ENCODE measurements at regions not wholly inside any gene's neighbourhood (a gene's known extent, or its start where the extent isn't known, plus 50 kb on each side); places are given as distances from the start of the nearest gene placed in this dataset.
A peak's percentile ranks its signal among the peaks of the same experiment; 100 is the strongest.

- Histone ChIP-seq H3K27me3 (ENCODE audit: control insufficient read depth in 3 of 3, insufficient read depth in 3 of 3, low read length in 3 of 3) (no peaks in the 10 kb centered on the region), H3K4me1 (ENCODE audit: control insufficient read depth in 3 of 3, insufficient read depth in 2 of 3, low read depth in 1 of 3, low read length in 2 of 3) (no peaks in the 10 kb centered on the region), H3K36me3 (ENCODE audit: control insufficient read depth in 3 of 3, insufficient read depth in 2 of 3, low read depth in 1 of 3, low read length in 3 of 3) (no peaks in the 10 kb centered on the region), H3K27ac (ENCODE audit: low read depth in 1 of 3, low read length in 2 of 3) (no peak overlapping the region), H3K9me3 (ENCODE audit: control insufficient read depth in 2 of 2, insufficient read depth in 1 of 2, low read depth in 1 of 2, low read length in 1 of 2) (no peaks in the 10 kb centered on the region), H3K4me3 (ENCODE audit: low read depth in 1 of 3, low read length in 3 of 3) (no peak overlapping the region)
- DNase-seq (no peak), FAIRE-seq (no peak)
- WGBS, 3 donors = 92 to 93% (median 93%) methylated on average over 5 of the region's 5 CpGs
Measured at GRCh38 chr13:74052402-74052928, 81.7 kb downstream of the KLF12 start.

DNA sequence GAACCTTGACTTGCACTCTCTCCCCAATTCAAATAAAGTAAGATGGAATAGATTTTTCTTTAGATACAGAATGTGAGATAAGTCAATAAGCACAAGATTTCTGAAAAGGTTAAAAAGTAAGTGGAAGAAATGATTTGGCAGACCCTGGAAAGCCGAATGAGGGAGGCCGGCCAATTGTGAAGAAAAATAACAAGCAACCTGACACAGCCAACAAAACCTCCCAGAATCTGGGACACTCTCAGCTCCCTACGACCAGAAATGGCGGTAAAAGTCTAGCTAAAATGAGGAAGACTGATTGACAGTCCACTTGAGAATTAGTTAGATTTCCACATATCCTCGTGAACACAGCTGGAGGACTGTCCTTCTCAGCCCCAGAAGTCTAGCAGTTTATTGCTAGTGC lies 85.4 kb downstream of the KLF12 start:
- no peaks in the 10 kb centered on the region for H3K9me3 ChIP-seq (ENCODE audit: control insufficient read depth in 2 of 2, insufficient read depth in 1 of 2, low read depth in 1 of 2, low read length in 1 of 2)
- no peak overlapping the region for H3K4me3 ChIP-seq (ENCODE audit: low read depth in 1 of 3, low read length in 3 of 3)
- H3K4me1 ChIP-seq (ENCODE audit: control insufficient read depth in 3 of 3, insufficient read depth in 2 of 3, low read depth in 1 of 3, low read length in 2 of 3) = no peaks in the 10 kb centered on the region
- H3K27me3 ChIP-seq (ENCODE audit: control insufficient read depth in 3 of 3, insufficient read depth in 3 of 3, low read length in 3 of 3) = no peaks in the 10 kb centered on the region
- DNase-seq (no peak), FAIRE-seq (no peak)
- 79 to 96% (median 94%) methylated on average over 5 of the region's 5 CpGs for WGBS, 3 donors
- no peak overlapping the region for H3K27ac ChIP-seq (ENCODE audit: low read depth in 1 of 3, low read length in 2 of 3)
- H3K36me3 ChIP-seq (ENCODE audit: control insufficient read depth in 3 of 3, insufficient read depth in 2 of 3, low read depth in 1 of 3, low read length in 3 of 3) = no peaks in the 10 kb centered on the region

- WGBS, 3 donors = 67 to 72% (median 71%) methylated on average over 4 of the region's 4 CpGs
- Histone ChIP-seq H3K36me3 (ENCODE audit: control insufficient read depth in 3 of 3, insufficient read depth in 2 of 3, low read depth in 1 of 3, low read length in 3 of 3) (no peaks in the 10 kb centered on the region), H3K4me3 (ENCODE audit: low read depth in 1 of 3, low read length in 3 of 3) (no peak overlapping the region), H3K27me3 (ENCODE audit: control insufficient read depth in 3 of 3, insufficient read depth in 3 of 3, low read length in 3 of 3) (no peaks in the 10 kb centered on the region), H3K9me3 (ENCODE audit: control insufficient read depth in 2 of 2, insufficient read depth in 1 of 2, low read depth in 1 of 2, low read length in 1 of 2) (no peaks in the 10 kb centered on the region), H3K27ac (ENCODE audit: low read depth in 1 of 3, low read length in 2 of 3) (no peak overlapping the region), H3K4me1 (ENCODE audit: control insufficient read depth in 3 of 3, insufficient read depth in 2 of 3, low read depth in 1 of 3, low read length in 2 of 3) (no peaks in the 10 kb centered on the region)
- FAIRE-seq (no peak), DNase-seq (peak; percentile 30 to 35)
Measured at GRCh38 chr13:74047931-74048600, 86.1 kb downstream of the KLF12 start.

GRCh38 chr13:74046431-74046830 lies 87.8 kb downstream of the KLF12 start:
- Histone ChIP-seq H3K4me3 (ENCODE audit: low read depth in 1 of 3, low read length in 3 of 3) (no peak overlapping the region), H3K27ac (ENCODE audit: low read depth in 1 of 3, low read length in 2 of 3) (no peak overlapping the region), H3K36me3 (ENCODE audit: control insufficient read depth in 3 of 3, insufficient read depth in 2 of 3, low read depth in 1 of 3, low read length in 3 of 3) (no peaks in the 10 kb centered on the region), H3K9me3 (ENCODE audit: control insufficient read depth in 2 of 2, insufficient read depth in 1 of 2, low read depth in 1 of 2, low read length in 1 of 2) (no peaks in the 10 kb centered on the region), H3K4me1 (ENCODE audit: control insufficient read depth in 3 of 3, insufficient read depth in 2 of 3, low read depth in 1 of 3, low read length in 2 of 3) (no peaks in the 10 kb centered on the region), H3K27me3 (ENCODE audit: control insufficient read depth in 3 of 3, insufficient read depth in 3 of 3, low read length in 3 of 3) (no peaks in the 10 kb centered on the region)
- DNase-seq (no peak), FAIRE-seq (no peak)

GRCh38 chr13:74045583-74045982 lies 88.6 kb downstream of the KLF12 start:
- DNase-seq (no peak), FAIRE-seq (no peak)
- no peak overlapping the region for H3K4me3 ChIP-seq (ENCODE audit: low read depth in 1 of 3, low read length in 3 of 3)
- H3K27ac ChIP-seq (ENCODE audit: low read depth in 1 of 3, low read length in 2 of 3) = no peak overlapping the region
- WGBS, 3 donors = 96 to 100% (median 97%) methylated on average over 6 of the region's 6 CpGs
- H3K4me1 ChIP-seq (ENCODE audit: control insufficient read depth in 3 of 3, insufficient read depth in 2 of 3, low read depth in 1 of 3, low read length in 2 of 3) = peaks cover 0 to 2% (median 0%) of the 10 kb centered on the region in 3 donors
- H3K36me3 ChIP-seq (ENCODE audit: control insufficient read depth in 3 of 3, insufficient read depth in 2 of 3, low read depth in 1 of 3, low read length in 3 of 3) = no peaks in the 10 kb centered on the region
- H3K27me3 ChIP-seq (ENCODE audit: control insufficient read depth in 3 of 3, insufficient read depth in 3 of 3, low read length in 3 of 3) = no peaks in the 10 kb centered on the region
- no peaks in the 10 kb centered on the region for H3K9me3 ChIP-seq (ENCODE audit: control insufficient read depth in 2 of 2, insufficient read depth in 1 of 2, low read depth in 1 of 2, low read length in 1 of 2)

- DNase-seq (no peak), FAIRE-seq (no peak)
- Histone ChIP-seq H3K27me3 (ENCODE audit: control insufficient read depth in 3 of 3, insufficient read depth in 3 of 3, low read length in 3 of 3) (no peaks in the 10 kb centered on the region), H3K36me3 (ENCODE audit: control insufficient read depth in 3 of 3, insufficient read depth in 2 of 3, low read depth in 1 of 3, low read length in 3 of 3) (no peaks in the 10 kb centered on the region), H3K4me1 (ENCODE audit: control insufficient read depth in 3 of 3, insufficient read depth in 2 of 3, low read depth in 1 of 3, low read length in 2 of 3) (peaks cover 0 to 2% (median 0%) of the 10 kb centered on the region in 3 donors), H3K4me3 (ENCODE audit: low read depth in 1 of 3, low read length in 3 of 3) (no peak overlapping the region), H3K27ac (ENCODE audit: low read depth in 1 of 3, low read length in 2 of 3) (no peak overlapping the region), H3K9me3 (ENCODE audit: control insufficient read depth in 2 of 2, insufficient read depth in 1 of 2, low read depth in 1 of 2, low read length in 1 of 2) (no peaks in the 10 kb centered on the region)
- WGBS, 3 donors = 82 to 89% (median 85%) methylated on average over 5 of the region's 5 CpGs
Measured at GRCh38 chr13:74043237-74043636, 91.0 kb downstream of the KLF12 start.

DNA sequence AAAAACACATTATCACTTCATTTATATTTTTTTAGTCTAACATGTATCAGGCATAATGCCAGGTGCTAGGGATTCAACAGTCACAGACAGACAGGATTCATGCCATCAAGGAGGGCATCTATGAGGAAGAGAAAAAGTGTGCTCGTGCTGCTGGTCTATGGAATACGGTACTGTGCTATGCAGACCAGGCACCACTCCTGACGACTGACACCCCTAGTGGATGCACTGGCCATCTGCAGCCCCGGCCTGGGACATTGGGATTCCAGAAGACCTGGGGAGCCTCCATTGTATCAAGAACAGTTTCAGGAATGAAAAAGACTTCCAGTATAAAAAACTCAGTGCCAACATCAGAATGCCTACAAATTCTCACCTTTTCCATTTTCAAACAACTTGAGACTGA lies 94.0 kb downstream of the KLF12 start:
- FAIRE-seq = no peak
- Histone ChIP-seq H3K36me3 (ENCODE audit: control insufficient read depth in 3 of 3, insufficient read depth in 2 of 3, low read depth in 1 of 3, low read length in 3 of 3) (no peaks in the 10 kb centered on the region), H3K4me1 (ENCODE audit: control insufficient read depth in 3 of 3, insufficient read depth in 2 of 3, low read depth in 1 of 3, low read length in 2 of 3) (peaks cover 0 to 2% (median 0%) of the 10 kb centered on the region in 3 donors), H3K4me3 (ENCODE audit: low read depth in 1 of 3, low read length in 3 of 3) (no peak overlapping the region), H3K27ac (ENCODE audit: low read depth in 1 of 3, low read length in 2 of 3) (no peak overlapping the region), H3K9me3 (ENCODE audit: control insufficient read depth in 2 of 2, insufficient read depth in 1 of 2, low read depth in 1 of 2, low read length in 1 of 2) (no peaks in the 10 kb centered on the region), H3K27me3 (ENCODE audit: control insufficient read depth in 3 of 3, insufficient read depth in 3 of 3, low read length in 3 of 3) (no peaks in the 10 kb centered on the region)
- peak; percentile 42 to 48 for DNase-seq
- WGBS, 3 donors = 47 to 68% (median 60%) methylated on average over 4 of the region's 4 CpGs

DNA sequence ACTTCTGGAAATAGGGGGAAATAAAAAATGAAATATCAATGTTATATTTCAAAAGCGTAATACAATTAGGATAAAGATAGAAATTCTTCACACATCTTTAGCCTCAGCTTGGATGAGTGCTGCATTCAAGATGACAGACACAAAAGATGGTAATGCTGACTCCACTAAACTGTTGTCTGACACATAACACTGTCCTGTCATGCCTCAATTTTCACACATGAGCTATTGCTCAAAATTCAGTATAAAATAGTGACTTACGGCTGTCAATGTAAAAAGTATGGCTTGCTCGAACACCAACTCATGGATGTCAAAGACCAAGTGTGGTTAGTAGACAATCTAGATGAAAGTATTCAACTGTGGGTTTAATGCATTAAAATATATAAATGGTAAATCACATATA lies 94.5 kb downstream of the KLF12 start:
- H3K36me3 ChIP-seq (ENCODE audit: control insufficient read depth in 3 of 3, insufficient read depth in 2 of 3, low read depth in 1 of 3, low read length in 3 of 3) = no peaks in the 10 kb centered on the region
- 93 to 96% (median 95%) methylated on average over 3 of the region's 3 CpGs for WGBS, 3 donors
- peaks cover 0 to 2% (median 0%) of the 10 kb centered on the region in 3 donors for H3K4me1 ChIP-seq (ENCODE audit: control insufficient read depth in 3 of 3, insufficient read depth in 2 of 3, low read depth in 1 of 3, low read length in 2 of 3)
- H3K4me3 ChIP-seq (ENCODE audit: low read depth in 1 of 3, low read length in 3 of 3) = no peak overlapping the region
- no peaks in the 10 kb centered on the region for H3K9me3 ChIP-seq (ENCODE audit: control insufficient read depth in 2 of 2, insufficient read depth in 1 of 2, low read depth in 1 of 2, low read length in 1 of 2)
- no peak for FAIRE-seq
- H3K27me3 ChIP-seq (ENCODE audit: control insufficient read depth in 3 of 3, insufficient read depth in 3 of 3, low read length in 3 of 3) = no peaks in the 10 kb centered on the region
- no peak for DNase-seq
- H3K27ac ChIP-seq (ENCODE audit: low read depth in 1 of 3, low read length in 2 of 3) = no peak overlapping the region

GRCh38 chr13:74039154-74039553 lies 95.0 kb downstream of the KLF12 start:
- WGBS, 3 donors = 96 to 98% (median 98%) methylated on average over 2 of the region's 2 CpGs
- Histone ChIP-seq H3K27ac (ENCODE audit: low read depth in 1 of 3, low read length in 2 of 3) (no peak overlapping the region), H3K36me3 (ENCODE audit: control insufficient read depth in 3 of 3, insufficient read depth in 2 of 3, low read depth in 1 of 3, low read length in 3 of 3) (no peaks in the 10 kb centered on the region), H3K27me3 (ENCODE audit: control insufficient read depth in 3 of 3, insufficient read depth in 3 of 3, low read length in 3 of 3) (no peaks in the 10 kb centered on the region), H3K9me3 (ENCODE audit: control insufficient read depth in 2 of 2, insufficient read depth in 1 of 2, low read depth in 1 of 2, low read length in 1 of 2) (no peaks in the 10 kb centered on the region), H3K4me3 (ENCODE audit: low read depth in 1 of 3, low read length in 3 of 3) (no peak overlapping the region), H3K4me1 (ENCODE audit: control insufficient read depth in 3 of 3, insufficient read depth in 2 of 3, low read depth in 1 of 3, low read length in 2 of 3) (peaks cover 0 to 2% (median 0%) of the 10 kb centered on the region in 3 donors)
- DNase-seq (no peak), FAIRE-seq (no peak)

Data from small intestine (tissue), 7 donors.